ENCODE measurements at regions not wholly inside any gene's neighbourhood (a gene's known extent, or its start where the extent isn't known, plus 50 kb on each side); places are given as distances from the start of the nearest gene placed in this dataset.

- WGBS, 5 donors: 60 to 80% (median 65%) methylated on average over 3 of the region's 3 CpGs
- H3K9me3 ChIP-seq: peaks cover 0 to 26% (median 15%) of the 10 kb centered on the region in 8 donors
- intact Hi-C loops (cut with DNase I; ENCODE audit: low total_unique reads): no loop called here
These were observed 522.4 kb downstream of the HDGFL1 start for GRCh38 chr6:23091795-23092194.

GRCh38 chr6:23096876-23097275 lies 527.5 kb downstream of the HDGFL1 start:
- H3K27ac ChIP-seq: no peak overlapping the region
- 88 to 90% (median 88%) methylated on average over 1 of the region's 1 CpG for WGBS, 5 donors
- H3K27me3 ChIP-seq (replicated peaks in 1 of 7): no peaks in the 10 kb centered on the region
- H3K4me3 ChIP-seq: no peak overlapping the region
- H3K9me3 ChIP-seq: peaks cover 0 to 34% (median 20%) of the 10 kb centered on the region in 8 donors
- TF ChIP-seq POLR2AphosphoS5 (IDR thresholded peaks at IDR 0.05) (no peak), CTCF (IDR thresholded peaks at IDR 0.05 in 8 of 11, conservative IDR thresholded peaks at IDR 0.05 in 3 of 11) (no peak), POLR2A (IDR thresholded peaks at IDR 0.05) (no peak)
- intact Hi-C loops (cut with DNase I; ENCODE audit: low total_unique reads): no loop called here
- no peaks in the 10 kb centered on the region for H3K4me1 ChIP-seq
- H3K36me3 ChIP-seq: no peaks in the 10 kb centered on the region
- no peak for DNase-seq

More at GRCh38 chr6:23091795-23092194, 522.4 kb downstream of the HDGFL1 start:
- H3K27ac ChIP-seq: no peak overlapping the region
- TF ChIP-seq POLR2A (IDR thresholded peaks at IDR 0.05) (no peak), CTCF (IDR thresholded peaks at IDR 0.05 in 8 of 11, conservative IDR thresholded peaks at IDR 0.05 in 3 of 11) (no peak), POLR2AphosphoS5 (IDR thresholded peaks at IDR 0.05) (no peak)
- no peaks in the 10 kb centered on the region for H3K27me3 ChIP-seq (replicated peaks in 1 of 7)
- DNase-seq: no peak
- H3K36me3 ChIP-seq: no peaks in the 10 kb centered on the region
- H3K4me3 ChIP-seq: no peak overlapping the region
- H3K4me1 ChIP-seq: no peaks in the 10 kb centered on the region

- TF ChIP-seq CTCF (IDR thresholded peaks at IDR 0.05 in 8 of 11, conservative IDR thresholded peaks at IDR 0.05 in 3 of 11) (no peak), POLR2AphosphoS5 (IDR thresholded peaks at IDR 0.05) (no peak), POLR2A (IDR thresholded peaks at IDR 0.05) (no peak)
- H3K4me3 ChIP-seq: no peak overlapping the region
- no peaks in the 10 kb centered on the region for H3K27me3 ChIP-seq (replicated peaks in 1 of 7)
- peaks cover 0 to 35% (median 20%) of the 10 kb centered on the region in 8 donors for H3K9me3 ChIP-seq
- WGBS, 5 donors: 55 to 81% (median 63%) methylated on average over 2 of the region's 2 CpGs
- no peak overlapping the region for H3K27ac ChIP-seq
- intact Hi-C loops (cut with DNase I; ENCODE audit: low total_unique reads): no loop called here
- H3K4me1 ChIP-seq: no peaks in the 10 kb centered on the region
- DNase-seq: no peak
- H3K36me3 ChIP-seq: no peaks in the 10 kb centered on the region
These were observed 528.2 kb downstream of the HDGFL1 start for GRCh38 chr6:23097566-23097965.

- no peak overlapping the region for H3K27ac ChIP-seq
- WGBS, 5 donors: 72 to 90% (median 80%) methylated on average over 2 of the region's 2 CpGs
These were observed 537.6 kb downstream of the HDGFL1 start for GRCh38 chr6:23106951-23107350.

More at GRCh38 chr6:23106951-23107350, 537.6 kb downstream of the HDGFL1 start:
- H3K4me1 ChIP-seq: no peaks in the 10 kb centered on the region
- TF ChIP-seq POLR2A (IDR thresholded peaks at IDR 0.05): no peak
- no peak for TF ChIP-seq POLR2AphosphoS5 (IDR thresholded peaks at IDR 0.05)
- no peak for TF ChIP-seq CTCF (IDR thresholded peaks at IDR 0.05 in 8 of 11, conservative IDR thresholded peaks at IDR 0.05 in 3 of 11)
- H3K36me3 ChIP-seq: no peaks in the 10 kb centered on the region
- H3K9me3 ChIP-seq: peaks cover 0 to 43% (median 19%) of the 10 kb centered on the region in 8 donors
- no peak overlapping the region for H3K4me3 ChIP-seq
- DNase-seq: no peak
- intact Hi-C loops (cut with DNase I; ENCODE audit: low total_unique reads): no loop called here
- H3K27me3 ChIP-seq (replicated peaks in 1 of 7): no peaks in the 10 kb centered on the region
